ENCODE measurements at regions not wholly inside any gene's neighbourhood (a gene's known extent, or its start where the extent isn't known, plus 50 kb on each side); places are given as distances from the start of the nearest gene placed in this dataset.

GRCh38 chr13:60936281-60936680 lies 479.4 kb downstream of the PCDH20 start:
- no peak for TF ChIP-seq CTCF (IDR thresholded peaks at IDR 0.05; ENCODE audit: low read depth, low read length, poor library complexity, severe bottlenecking)
- TF ChIP-seq EZH2phosphoT487 (IDR thresholded peaks at IDR 0.05; ENCODE audit: borderline replicate concordance, low read length), result no peak

Data from DOHH2 (cell line).